HG03439 (cell line): ENCODE measurements at regions not wholly inside any gene's neighbourhood (a gene's known extent, or its start where the extent isn't known, plus 50 kb on each side); places are given as distances from the start of the nearest gene placed in this dataset.

Experiments used
- ATAC-seq: cut with Tn5 transposase; IDR thresholded peaks from one replicate; pipeline ENCODE4 v1.9.1; 2021; ENCODE audit warnings: mild to moderate bottlenecking, moderate library complexity; ENCODE audit not compliant: unreplicated experiment

GRCh38 chr6:170162775-170163404, 128.0 kb downstream of the DLL1 start:
- no peak for ATAC-seq

GRCh38 chr6:170162011-170162774, 128.7 kb downstream of the DLL1 start:
- ATAC-seq = no peak

DNA sequence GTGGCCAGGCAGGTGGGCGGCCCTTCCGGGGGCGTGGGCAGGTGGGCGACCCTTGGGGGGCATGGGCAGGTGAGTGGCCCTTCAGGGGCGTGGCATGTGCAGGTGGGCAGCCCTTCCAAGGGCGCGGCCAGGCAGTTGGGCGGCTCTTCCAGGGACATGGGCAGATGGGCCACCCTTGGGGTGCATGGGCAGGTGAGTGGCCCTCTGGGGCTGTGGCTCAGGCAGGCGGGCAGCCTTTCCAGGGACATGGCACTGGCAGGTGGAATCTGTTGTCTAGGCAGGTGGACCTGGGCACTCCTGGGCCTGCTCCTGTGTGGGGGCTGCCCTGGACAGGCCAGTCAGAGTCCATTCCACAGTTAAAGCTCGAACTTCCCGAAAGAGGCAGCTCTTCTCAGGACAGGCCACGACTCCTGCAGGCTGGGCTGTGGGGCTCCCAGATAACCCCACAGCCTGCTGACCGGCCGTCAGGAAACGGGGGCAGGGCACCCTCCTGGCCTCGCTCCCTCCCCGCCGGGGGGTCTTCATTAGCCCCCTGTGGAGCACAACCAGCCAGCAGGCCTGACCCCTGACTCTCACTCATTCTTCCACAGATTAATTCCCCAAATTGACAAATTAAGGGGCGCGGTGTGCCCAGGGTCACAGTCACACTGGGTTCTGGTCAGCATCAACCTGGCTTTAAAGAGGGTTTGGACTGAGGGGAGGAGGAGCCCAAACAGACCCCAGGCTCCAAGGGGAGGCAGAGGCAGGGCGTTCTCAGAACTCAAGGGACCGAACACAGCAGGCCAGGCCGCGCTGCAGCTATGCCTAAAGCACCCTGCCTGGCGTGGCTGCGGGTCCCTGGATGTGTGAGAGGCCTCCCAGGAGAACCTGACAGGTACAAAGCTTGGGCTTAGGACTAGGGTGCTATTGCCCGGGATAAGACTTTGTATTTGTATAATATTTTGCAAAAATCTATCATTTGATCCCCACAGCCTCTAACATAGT, 130.0 kb downstream of the DLL1 start:
- no peak for ATAC-seq

DNA sequence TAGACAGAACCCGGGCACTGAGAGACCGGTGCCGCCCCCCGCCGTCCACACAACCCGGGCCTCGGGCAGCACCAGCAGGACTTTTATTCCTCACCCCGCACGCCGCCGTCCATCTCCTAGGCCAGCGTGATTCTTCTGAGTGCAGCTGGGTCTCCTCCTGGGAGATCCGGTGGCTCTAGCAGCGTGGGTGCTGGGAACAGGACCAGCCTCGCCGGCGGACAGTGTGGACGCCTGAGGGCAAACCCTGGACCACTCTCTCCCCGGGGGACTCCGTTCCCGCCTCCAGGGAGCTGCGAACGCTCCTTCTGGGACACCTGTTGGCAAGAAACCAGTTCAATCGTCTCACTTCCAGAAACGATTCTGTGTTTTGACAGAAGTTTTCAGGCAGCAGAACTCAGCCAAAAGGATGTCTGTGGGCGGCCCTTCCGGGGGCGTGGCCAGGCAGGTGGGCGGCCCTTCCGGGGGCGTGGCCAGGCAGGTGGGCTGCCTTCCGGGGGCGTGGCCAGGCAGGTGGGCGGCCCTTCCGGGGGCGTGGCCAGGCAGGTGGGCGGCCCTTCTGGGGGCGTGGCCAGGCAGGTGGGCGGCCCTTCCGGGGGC, 130.7 kb downstream of the DLL1 start:
- no peak for ATAC-seq

DNA sequence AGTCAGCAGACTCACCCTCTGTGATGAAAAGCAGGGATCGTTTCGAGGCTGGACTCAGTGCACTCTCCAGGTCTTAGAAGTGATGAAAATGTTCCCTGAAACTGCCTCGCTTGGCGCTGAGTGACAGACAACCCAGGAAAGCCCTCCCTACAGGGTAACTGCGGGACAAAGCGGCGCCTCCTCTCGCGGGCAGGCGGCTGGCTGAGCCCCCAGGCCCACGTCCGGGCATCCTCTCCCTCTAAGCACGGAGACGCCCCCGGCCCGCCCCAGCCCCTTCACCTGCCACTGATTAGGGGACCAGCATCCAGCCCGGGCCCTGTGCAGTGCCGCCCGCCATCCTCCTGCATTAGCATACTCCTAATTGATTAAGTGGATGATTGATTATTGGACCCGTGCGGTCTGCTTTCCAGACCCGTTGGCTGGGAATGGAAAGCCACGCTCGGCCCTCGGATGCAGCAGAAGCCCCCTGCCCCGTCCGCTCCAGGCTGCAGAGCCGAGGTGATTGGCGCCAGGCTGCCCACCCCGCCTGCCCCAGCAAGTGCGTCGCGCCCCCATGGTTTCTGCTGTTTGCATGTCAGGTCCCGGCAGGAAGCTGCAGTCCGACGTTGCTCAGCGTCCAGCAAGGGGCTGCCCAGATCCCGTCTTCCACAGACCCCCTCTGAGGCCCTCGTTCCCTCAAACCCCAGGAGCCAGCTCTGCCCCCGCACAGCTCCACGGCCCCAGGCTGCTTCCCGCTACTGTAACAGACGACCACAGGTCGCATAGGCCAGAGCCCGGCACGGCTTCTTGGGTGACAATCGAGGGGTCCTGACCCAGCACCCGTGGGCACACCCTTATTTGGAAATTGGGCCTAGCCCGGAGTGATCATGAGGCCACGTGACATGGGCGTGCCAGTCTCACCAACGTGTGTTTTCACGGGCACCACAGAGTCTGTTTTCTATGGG, 131.6 kb downstream of the DLL1 start:
- no peak for ATAC-seq

- ATAC-seq = no peak
These were observed 132.4 kb downstream of the DLL1 start for GRCh38 chr6:170158296-170159021.

DNA sequence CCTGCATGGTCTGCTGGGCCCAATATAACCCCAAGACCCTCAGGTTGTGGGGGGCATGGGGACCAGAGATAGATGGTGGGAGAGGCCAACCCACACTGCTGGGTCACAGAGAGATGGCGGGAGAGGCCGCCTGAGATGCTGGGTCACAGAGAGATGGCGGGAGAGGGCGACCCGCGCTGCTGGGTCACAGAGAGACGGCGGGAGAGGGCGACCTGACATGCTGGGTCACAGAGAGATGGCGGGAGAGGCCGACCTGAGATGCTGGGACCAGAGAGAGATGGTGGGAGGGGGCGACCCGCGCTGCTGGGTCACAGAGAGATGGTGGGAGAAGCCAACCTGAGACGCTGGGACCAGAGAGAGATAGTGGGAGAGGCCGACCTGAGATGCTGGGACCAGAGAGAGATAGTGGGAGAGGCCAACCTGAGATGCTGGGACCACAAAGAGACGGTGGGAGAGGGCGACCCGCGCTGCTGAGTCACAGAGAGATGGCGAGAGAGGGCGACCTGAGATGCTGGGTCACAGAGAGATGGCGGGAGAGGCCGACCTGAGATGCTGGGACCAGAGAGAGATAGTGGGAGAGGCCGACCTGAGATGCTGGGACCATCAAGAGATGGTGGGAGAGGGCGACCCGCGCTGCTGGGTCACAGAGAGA, 133.2 kb downstream of the DLL1 start:
- ATAC-seq = no peak

- ATAC-seq = no peak
These were observed 134.2 kb downstream of the DLL1 start for GRCh38 chr6:170156448-170157375.

DNA sequence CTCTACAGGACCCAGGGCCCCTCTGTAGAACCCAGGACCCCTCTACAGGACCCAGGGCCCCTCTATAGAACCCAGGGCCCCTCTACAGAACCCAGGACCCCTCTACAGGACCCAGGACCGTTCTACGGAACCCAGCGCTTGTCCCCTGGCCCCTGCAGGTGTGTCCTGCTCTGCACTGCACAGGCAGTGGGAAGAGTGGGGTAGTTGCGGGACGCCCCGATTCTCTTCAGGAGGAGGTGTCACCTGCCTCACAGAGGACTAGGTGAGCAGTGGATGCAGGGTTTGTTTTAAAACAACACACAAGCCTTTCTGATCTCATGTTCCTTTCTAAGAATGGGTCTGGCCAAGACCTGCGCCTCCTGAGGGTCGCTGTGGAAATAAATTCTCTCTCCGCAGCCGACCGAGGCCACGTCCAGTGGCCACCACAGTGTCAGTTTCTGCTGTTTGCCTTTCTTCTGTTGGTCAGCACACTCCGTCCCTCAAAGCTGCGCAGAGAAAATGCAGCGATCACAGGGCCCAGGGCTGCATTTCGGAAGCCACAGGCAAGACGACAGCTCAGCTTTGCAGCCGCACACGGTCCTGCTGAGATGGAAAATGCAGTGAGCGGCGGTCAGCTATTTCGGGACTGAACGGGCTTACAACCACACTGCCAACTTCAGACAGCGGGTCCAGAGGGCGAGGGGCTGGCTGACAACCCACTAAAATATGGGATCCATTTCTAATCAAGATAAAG, 135.2 kb downstream of the DLL1 start:
- no peak for ATAC-seq

DNA sequence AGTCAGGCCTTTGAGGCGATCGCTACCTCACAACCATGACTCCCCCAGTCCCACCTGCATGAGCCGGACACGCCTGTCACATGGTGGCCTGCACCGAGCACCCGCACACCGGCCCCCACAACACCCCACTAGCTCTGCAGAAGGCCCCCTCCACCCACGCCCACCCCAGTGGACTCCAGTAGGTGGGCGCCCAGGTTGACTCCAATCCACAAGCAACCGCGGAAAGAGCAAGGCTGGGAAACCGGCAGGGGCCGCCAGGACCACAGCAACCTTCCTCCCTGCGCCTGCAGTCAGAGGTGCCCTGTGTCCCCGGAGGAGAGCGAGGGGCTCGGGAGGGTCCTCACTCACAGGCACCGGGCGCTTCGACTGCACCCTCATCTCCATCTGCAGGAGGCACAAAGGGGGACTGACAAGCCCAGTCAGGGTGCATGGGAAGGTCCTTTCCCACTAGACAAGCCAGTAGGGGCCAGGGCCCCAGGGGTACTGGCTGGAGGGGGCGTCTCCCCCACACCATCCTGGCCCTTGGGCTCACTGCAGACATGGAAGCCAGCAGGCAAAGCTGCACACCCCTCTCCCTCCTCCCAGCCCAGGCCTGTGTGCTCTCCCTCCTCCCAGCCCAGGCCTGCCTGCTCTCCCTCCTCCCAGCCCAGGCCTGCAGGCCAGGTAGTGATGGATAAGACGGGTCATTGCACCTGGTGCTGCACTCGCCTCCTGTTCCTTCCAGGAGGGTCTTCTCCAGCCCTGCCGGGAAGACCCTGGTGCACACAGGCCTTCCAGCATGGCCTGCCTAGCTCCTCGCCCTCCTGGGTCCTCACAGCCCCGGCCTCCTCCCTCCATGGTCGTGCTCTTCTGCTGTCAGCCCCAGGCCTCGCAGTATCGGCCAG, 137.2 kb downstream of the DLL1 start:
- ATAC-seq = no peak

DNA sequence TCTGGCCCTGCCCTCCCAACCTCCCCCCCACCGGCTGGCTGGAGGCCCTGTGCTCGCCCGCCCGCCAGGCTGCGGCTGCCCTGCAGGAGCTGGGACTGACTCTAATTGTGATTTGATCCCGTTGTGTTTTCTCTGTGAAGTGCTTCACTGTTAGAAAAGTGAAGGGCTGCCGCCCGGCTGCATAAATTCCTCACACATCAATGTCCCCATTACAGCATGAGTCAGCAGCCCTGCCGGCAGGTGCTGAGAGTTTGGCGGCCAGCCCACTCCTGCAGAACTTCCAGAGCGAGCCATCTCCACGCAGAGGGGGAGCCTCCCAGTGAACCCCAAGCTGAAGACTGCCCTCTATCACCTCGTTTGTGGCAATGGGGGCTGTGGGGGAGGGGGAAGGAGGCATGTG, 137.9 kb downstream of the DLL1 start:
- no peak for ATAC-seq

DNA sequence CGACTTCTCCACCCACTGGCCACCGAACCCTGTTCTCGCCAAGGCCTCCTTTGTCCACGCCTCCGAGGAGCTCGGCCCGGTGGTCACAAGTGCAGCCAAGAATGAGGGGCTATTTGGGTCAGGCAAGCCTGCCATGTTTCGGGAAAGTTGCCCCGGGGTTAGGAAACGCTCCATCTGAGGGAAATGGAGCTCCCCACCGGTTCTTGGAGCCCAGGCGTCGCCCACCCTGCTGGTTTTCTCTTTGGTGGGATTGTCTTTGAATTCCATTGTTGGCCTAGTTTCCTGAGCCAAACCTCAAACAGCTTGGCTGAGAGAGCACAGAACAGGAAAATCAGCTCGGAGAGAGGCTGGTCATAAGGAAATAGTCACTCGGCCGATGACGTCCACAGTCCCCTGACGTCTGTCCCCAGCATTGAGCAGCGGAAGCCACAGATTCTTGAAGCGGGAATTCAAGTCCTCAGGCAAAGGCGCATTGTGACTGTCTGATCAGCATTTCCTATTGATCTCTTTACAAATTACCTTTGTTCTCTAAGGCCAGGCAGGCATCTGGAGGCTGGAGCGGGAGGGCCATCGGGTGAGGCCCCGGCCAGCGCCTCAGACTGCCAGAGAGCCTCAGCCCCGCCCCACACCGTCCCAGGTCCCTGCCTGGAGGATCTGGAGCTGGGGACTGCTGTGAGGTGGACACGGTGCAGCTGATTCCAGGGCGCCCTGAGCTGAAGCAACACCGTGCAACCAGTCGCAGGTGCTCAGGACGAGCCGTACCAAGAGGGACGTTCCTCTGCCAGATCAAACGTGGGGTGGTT, 138.6 kb downstream of the DLL1 start:
- ATAC-seq = no peak

DNA sequence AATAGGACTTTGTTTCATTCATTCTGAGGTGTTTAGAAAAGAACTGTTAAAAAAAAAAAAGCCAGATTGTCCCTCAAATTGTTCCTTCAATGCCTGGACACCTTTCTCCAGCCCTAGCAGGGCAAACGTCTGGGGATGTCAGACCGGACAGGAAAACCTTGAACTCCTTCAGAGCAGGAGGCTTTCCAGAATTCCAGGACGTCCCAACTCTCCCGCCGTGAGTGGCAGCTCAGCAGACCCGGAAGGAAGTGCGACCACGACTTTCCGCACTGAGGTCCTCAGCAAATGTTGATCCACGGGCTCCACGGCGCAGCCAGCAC, 139.1 kb downstream of the DLL1 start:
- ATAC-seq = no peak

DNA sequence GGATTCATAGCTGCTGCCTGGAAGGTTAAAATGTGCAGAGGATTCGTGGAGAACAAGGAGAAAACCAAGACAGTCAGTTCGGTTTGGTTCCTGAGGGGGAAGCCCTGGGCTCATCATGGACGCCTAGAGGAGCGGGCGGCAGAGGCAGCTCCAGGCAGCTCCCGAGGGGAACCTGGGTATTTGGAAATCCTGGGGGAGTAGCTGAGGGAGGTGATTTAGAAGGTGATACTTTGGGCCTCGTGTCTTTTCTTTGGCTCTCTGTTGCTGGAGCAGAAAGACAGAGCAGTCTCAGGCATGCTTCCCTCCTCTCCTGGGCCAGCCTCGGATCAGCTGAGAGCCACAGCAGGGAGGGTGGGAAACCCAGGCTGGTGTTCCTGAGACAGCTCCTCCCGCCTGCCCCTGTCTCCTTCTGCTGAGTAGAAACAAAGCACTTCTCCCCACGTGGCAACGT, 139.5 kb downstream of the DLL1 start:
- no peak for ATAC-seq

DNA sequence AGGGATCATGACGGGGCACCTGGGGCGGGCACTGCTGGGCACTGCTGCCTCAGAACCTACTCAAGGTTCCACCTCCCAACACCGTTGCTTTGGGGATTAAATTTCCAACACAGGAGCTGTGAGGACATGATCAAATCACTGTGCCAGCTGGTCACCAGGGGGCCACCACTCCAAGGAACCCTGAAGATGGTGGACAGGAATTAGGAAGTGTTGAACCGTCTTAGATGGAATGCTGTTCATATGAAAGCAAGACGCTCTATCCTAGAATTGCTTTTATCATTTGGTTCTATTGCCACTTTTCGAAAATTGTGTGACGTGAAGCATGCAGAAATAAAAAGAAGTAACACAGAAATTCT, 140.3 kb downstream of the DLL1 start:
- no peak for ATAC-seq
